AG04450 (cell line): ENCODE measurements at regions not wholly inside any gene's neighbourhood (a gene's known extent, or its start where the extent isn't known, plus 50 kb on each side); places are given as distances from the start of the nearest gene placed in this dataset.
"Not testable (repeated sequence)": the region's sequence is repeated elsewhere in the genome, so short reads cannot be mapped to it uniquely, and the experiment has no call there.

ENCODE experiments used
- CTCF ChIA-PET: fragments of 300-600, 350-600 bp; formaldehyde crosslinking; extraction: SDS; loops from one replicate; lab custom pipeline; 2022; ENCODE audit warnings: antibody characterized with exemption, inconsistent platforms; lab: Charles Lee
- POLR2A ChIA-PET: fragments of 350-600 bp; formaldehyde crosslinking; extraction: SDS; loops from one replicate; lab custom pipeline; 2021; ENCODE audit warnings: antibody characterized with exemption, inconsistent platforms; lab: Yijun Ruan, JAX
- DNase-seq: peaks from one replicate; pipeline ENCODE4 v3.0.0-alpha.2; 2011; ENCODE audit warnings: low read depth, low spot score
- H3K27ac ChIP-seq: one replicate; pipeline ENCODE4 v1.5.1; 2012; ENCODE audit warnings: low read depth, low read length, control low read depth
- H3K27me3 ChIP-seq: one replicate; pipeline ENCODE4 v1.6.0; 2012; ENCODE audit warnings: low read length; ENCODE audit not compliant: control insufficient read depth, insufficient read depth
- H3K4me3 ChIP-seq: 2 replicates; pipeline ENCODE4 v1.5.1; 2011; ENCODE audit warnings: mild to moderate bottlenecking, low read depth, low read length, control low read depth
- H3K9me3 ChIP-seq: 2 replicates; pipeline ENCODE4 v1.5.1; 2012; ENCODE audit warnings: low read length; ENCODE audit not compliant: control insufficient read depth, insufficient read depth
- TF ChIP-seq, protein P1 (sequence below): IDR thresholded peaks from 2 replicates; pipeline ENCODE4 v1.5.1; 2011; ENCODE audit warnings: low read depth, low read length, control low read depth, inconsistent platforms

DNA sequence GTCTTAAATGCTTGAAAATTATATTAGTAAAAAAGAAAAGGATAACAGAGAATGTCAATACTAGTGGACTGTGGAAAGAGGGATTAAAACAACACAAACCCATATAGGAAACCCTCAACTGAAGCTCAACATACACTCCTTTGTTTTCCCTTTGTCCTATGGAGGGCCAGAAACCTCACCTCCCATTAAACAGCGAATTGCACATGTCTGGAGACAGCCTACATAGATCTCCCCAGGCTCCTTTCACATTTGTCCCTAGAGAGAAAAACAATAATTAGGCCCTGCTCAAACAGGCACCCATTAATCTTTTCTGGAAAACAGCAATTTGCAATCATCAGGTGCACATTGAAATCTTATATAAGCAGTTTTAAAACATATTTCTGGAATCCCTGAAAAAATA lies 87.6 kb upstream of the SEMA3D start:
- Histone ChIP-seq H3K4me3 (no peak overlapping the region), H3K27ac (no peak overlapping the region), H3K9me3 (no peaks in the 10 kb centered on the region), H3K27me3 (no peaks in the 10 kb centered on the region)
- POLR2A ChIA-PET = no interaction called here
- no peak for DNase-seq
- TF ChIP-seq, protein P1, sequence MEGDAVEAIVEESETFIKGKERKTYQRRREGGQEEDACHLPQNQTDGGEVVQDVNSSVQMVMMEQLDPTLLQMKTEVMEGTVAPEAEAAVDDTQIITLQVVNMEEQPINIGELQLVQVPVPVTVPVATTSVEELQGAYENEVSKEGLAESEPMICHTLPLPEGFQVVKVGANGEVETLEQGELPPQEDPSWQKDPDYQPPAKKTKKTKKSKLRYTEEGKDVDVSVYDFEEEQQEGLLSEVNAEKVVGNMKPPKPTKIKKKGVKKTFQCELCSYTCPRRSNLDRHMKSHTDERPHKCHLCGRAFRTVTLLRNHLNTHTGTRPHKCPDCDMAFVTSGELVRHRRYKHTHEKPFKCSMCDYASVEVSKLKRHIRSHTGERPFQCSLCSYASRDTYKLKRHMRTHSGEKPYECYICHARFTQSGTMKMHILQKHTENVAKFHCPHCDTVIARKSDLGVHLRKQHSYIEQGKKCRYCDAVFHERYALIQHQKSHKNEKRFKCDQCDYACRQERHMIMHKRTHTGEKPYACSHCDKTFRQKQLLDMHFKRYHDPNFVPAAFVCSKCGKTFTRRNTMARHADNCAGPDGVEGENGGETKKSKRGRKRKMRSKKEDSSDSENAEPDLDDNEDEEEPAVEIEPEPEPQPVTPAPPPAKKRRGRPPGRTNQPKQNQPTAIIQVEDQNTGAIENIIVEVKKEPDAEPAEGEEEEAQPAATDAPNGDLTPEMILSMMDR = no peak
- CTCF ChIA-PET = no interaction called here

DNA sequence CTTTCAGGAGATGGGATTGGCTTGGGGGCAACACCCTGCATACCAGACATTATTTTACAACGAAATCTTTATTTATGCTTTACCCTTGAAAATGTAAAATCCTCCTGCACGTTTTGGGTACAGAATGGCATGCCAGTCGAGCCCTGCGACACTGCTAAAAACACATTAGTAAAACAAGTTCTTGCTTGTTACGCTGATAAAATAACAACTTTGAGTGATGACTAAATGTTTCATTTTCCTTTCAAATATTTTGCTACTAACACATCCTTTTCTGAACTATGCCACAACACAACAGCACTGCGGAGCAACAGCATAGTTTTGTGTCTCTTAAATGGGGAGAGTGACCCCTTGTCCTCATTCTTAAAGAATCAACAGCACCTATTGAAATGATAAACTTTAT lies 76.0 kb upstream of the SEMA3D start:
- Histone ChIP-seq H3K4me3 (no peak overlapping the region), H3K9me3 (no peaks in the 10 kb centered on the region), H3K27me3 (no peaks in the 10 kb centered on the region), H3K27ac (no peak overlapping the region)
- POLR2A ChIA-PET = no interaction called here
- DNase-seq = no peak
- TF ChIP-seq, protein P1 = no peak
- CTCF ChIA-PET = no interaction called here

DNA sequence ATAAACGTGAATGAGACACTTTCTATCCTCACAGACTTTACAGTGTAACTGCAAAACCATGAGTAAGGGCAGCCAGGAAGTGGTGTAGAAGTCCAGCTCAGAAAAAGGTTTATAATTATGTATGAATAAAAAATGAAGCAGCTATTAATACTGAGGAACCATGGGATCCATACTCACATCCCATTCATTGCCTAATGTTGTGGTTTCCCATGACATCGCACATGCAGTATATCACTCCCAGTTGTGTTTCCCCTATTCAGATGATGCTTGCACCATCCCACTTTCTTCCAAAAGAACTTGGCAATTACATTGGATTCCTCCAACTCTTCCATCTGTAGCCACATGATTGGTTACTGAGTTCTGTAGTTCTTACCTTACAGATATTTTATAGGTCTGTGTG lies 74.5 kb upstream of the SEMA3D start:
- Histone ChIP-seq H3K27me3 (no peaks in the 10 kb centered on the region), H3K27ac (no peak overlapping the region), H3K9me3 (no peaks in the 10 kb centered on the region), H3K4me3 (no peak overlapping the region)
- POLR2A ChIA-PET = no interaction called here
- CTCF ChIA-PET = no interaction called here
- TF ChIP-seq, protein P1 = no peak
- DNase-seq = no peak

DNA sequence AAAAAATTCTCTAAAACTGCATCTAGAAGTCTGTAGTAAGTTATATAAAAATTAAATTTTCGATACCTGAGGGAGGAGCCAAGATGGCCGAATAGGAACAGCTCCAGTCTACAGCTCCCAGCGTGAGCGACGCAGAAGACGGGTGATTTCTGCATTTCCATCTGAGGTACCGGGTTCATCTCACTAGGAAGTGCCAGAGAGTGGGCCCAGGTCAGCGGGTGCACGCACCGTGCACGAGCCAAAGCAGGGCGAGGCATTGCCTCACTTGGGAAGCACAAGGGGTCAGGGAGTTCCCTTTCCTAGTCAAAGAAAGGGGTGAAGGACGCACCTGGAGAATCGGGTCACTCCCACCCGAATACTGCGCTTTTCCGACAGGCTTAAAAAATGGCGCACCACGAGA lies 62.9 kb upstream of the SEMA3D start:
- CTCF ChIA-PET, POLR2A ChIA-PET, DNase-seq, H3K27ac ChIP-seq, H3K27me3 ChIP-seq, H3K4me3 ChIP-seq, H3K9me3 ChIP-seq: not testable (repeated sequence)

DNA sequence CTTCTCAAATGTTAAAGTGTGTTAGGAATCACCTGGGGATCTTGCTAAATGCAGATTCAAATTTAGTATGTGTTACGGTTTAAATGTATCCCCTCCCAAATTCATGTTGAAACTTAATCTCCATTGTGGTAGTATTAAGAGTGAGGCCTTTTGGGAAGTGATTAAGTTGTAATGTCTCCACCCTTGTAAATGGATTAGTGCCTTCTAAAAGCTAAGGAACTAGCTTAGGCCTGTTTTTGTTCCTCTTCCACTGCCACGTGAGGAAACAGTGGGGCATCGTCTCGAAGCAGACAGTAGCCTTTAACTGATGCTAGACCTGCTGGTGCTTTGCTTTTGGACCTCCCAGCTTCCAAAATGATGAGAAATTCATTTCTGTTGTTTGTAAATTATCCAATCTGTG lies 52.3 kb upstream of the SEMA3D start:
- ChIA-PET CTCF (interaction anchor here (0.9 kb wide), 1 partner anchor 52 kb away, joined by 4 read pairs; the partner anchor contains the start of gene SEMA3D), POLR2A (no interaction called here)
- Histone ChIP-seq H3K27ac (no peak overlapping the region), H3K9me3 (no peaks in the 10 kb centered on the region), H3K27me3 (no peaks in the 10 kb centered on the region), H3K4me3 (no peak overlapping the region)
- no peak for DNase-seq
- TF ChIP-seq, protein P1 = no peak

DNA sequence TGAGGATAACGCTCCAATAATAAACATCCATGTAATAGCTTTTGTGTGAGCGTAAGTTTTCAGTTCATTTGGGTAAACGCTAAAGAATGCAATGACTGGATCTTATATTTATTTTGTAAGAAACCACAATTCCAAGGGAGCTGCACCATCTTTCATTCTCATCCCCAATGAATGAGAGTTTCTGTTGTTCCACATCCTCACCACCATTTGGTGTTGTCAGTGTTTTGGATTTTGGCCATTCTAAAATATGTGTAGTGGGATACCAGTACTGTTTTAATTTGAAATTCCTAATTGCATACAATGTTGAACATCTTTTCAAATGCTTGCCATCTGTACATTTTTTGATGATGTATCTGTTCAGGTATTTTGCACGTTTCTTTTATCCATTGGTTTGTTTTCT lies 50.9 kb upstream of the SEMA3D start:
- peak; percentile 66 for DNase-seq
- Histone ChIP-seq H3K4me3 (no peak overlapping the region), H3K9me3 (no peaks in the 10 kb centered on the region), H3K27me3 (no peaks in the 10 kb centered on the region), H3K27ac (no peak overlapping the region)
- ChIA-PET POLR2A (no interaction called here), CTCF (no interaction called here)
- TF ChIP-seq, protein P1 = no peak
